ENCODE measurements at regions not wholly inside any gene's neighbourhood (a gene's known extent, or its start where the extent isn't known, plus 50 kb on each side); places are given as distances from the start of the nearest gene placed in this dataset.
"Not testable (repeated sequence)": the region's sequence is repeated elsewhere in the genome, so short reads cannot be mapped to it uniquely, and the experiment has no call there.

GRCh38 chr7:69254643-69255042 lies 343.6 kb upstream of the AUTS2 start:
- ATAC-seq (no peak), DNase-seq (no peak)
- intact Hi-C loops (cut with DNase I, micrococcal nuclease), result no loop called here

GRCh38 chr7:69256634-69257081 lies 341.6 kb upstream of the AUTS2 start:
- ATAC-seq (no peak), DNase-seq (peak; percentile 15 to 46)
- intact Hi-C loops (cut with DNase I, micrococcal nuclease), result no loop called here

GRCh38 chr7:69257592-69257991 lies 340.7 kb upstream of the AUTS2 start:
- DNase-seq (no peak), ATAC-seq (no peak)
- intact Hi-C loops (cut with DNase I, micrococcal nuclease), result no loop called here

GRCh38 chr7:69259445-69259844 lies 338.8 kb upstream of the AUTS2 start:
- ATAC-seq (no peak), DNase-seq (no peak)
- intact Hi-C loops (cut with DNase I, micrococcal nuclease), result no loop called here

- no peak for DNase-seq
These were observed 338.3 kb upstream of the AUTS2 start for GRCh38 chr7:69260023-69260422.

GRCh38 chr7:69263550-69263949 lies 334.7 kb upstream of the AUTS2 start:
- ATAC-seq (no peak), DNase-seq (no peak)
- intact Hi-C loops (cut with DNase I, micrococcal nuclease), result no loop called here

More at GRCh38 chr7:69260023-69260422, 338.3 kb upstream of the AUTS2 start:
- ATAC-seq, result no peak
- intact Hi-C loops (cut with DNase I, micrococcal nuclease), result no loop called here

GRCh38 chr7:69269806-69270205 lies 328.5 kb upstream of the AUTS2 start:
- intact Hi-C loops (cut with DNase I, micrococcal nuclease), result no loop called here
- DNase-seq, result no peak
- no peak for ATAC-seq

- ATAC-seq, result no peak
- DNase-seq, result no peak
- intact Hi-C loops (cut with DNase I, micrococcal nuclease), result no loop called here
These were observed 326.2 kb upstream of the AUTS2 start for GRCh38 chr7:69272101-69272500.

- no peak for ATAC-seq
- intact Hi-C loops (cut with DNase I, micrococcal nuclease), result no loop called here
- no peak for DNase-seq
These were observed 322.1 kb upstream of the AUTS2 start for GRCh38 chr7:69276011-69276729.

- intact Hi-C loops (cut with DNase I, micrococcal nuclease), result no loop called here
- ATAC-seq, result no peak
- DNase-seq, result no peak
These were observed 320.9 kb upstream of the AUTS2 start for GRCh38 chr7:69277366-69277765.

- ATAC-seq (no peak), DNase-seq (no peak)
- intact Hi-C loops (cut with DNase I, micrococcal nuclease), result no loop called here
These were observed 315.3 kb upstream of the AUTS2 start for GRCh38 chr7:69282946-69283345.

GRCh38 chr7:69283421-69283820 lies 314.9 kb upstream of the AUTS2 start:
- DNase-seq, result no peak
- intact Hi-C loops (cut with DNase I, micrococcal nuclease), result no loop called here
- no peak for ATAC-seq

GRCh38 chr7:69285854-69286253 lies 312.4 kb upstream of the AUTS2 start:
- DNase-seq (no peak), ATAC-seq (no peak)
- intact Hi-C loops (cut with DNase I, micrococcal nuclease), result no loop called here

- intact Hi-C loops (cut with DNase I, micrococcal nuclease), result no loop called here
- no peak for DNase-seq
- no peak for ATAC-seq
These were observed 302.3 kb upstream of the AUTS2 start for GRCh38 chr7:69295977-69296376.

GRCh38 chr7:69301253-69301652 lies 297.0 kb upstream of the AUTS2 start:
- no peak for ATAC-seq
- intact Hi-C loops (cut with DNase I, micrococcal nuclease), result no loop called here
- no peak for DNase-seq

- intact Hi-C loops (cut with DNase I, micrococcal nuclease), result no loop called here
- ATAC-seq (no peak), DNase-seq (no peak)
These were observed 288.7 kb upstream of the AUTS2 start for GRCh38 chr7:69309601-69310000.

GRCh38 chr7:69311489-69311888 lies 286.8 kb upstream of the AUTS2 start:
- no peak for ATAC-seq
- no peak for DNase-seq
- intact Hi-C loops (cut with DNase I, micrococcal nuclease), result no loop called here

- intact Hi-C loops (cut with DNase I, micrococcal nuclease); DNase-seq; ATAC-seq: not testable (repeated sequence)
These were observed 284.4 kb upstream of the AUTS2 start for GRCh38 chr7:69313852-69314251.

GRCh38 chr7:69318794-69319193 lies 279.5 kb upstream of the AUTS2 start:
- no peak for DNase-seq
- intact Hi-C loops (cut with DNase I, micrococcal nuclease), result no loop called here
- no peak for ATAC-seq

- DNase-seq, result no peak
- no peak for ATAC-seq
- intact Hi-C loops (cut with DNase I, micrococcal nuclease), result no loop called here
These were observed 269.8 kb upstream of the AUTS2 start for GRCh38 chr7:69328516-69328915.

GRCh38 chr7:69334701-69335100 lies 263.6 kb upstream of the AUTS2 start:
- ATAC-seq, result no peak
- no peak for DNase-seq
- intact Hi-C loops (cut with DNase I, micrococcal nuclease), result no loop called here
